Forelimb muscle (tissue), 1 donor: ENCODE measurements at regions not wholly inside any gene's neighbourhood (a gene's known extent, or its start where the extent isn't known, plus 50 kb on each side); places are given as distances from the start of the nearest gene placed in this dataset.

ENCODE experiments used
- DNase-seq: peaks from one replicate; pipeline ENCODE4 v3.0.0-alpha.2; 2013; ENCODE audit warnings: low read depth

DNA sequence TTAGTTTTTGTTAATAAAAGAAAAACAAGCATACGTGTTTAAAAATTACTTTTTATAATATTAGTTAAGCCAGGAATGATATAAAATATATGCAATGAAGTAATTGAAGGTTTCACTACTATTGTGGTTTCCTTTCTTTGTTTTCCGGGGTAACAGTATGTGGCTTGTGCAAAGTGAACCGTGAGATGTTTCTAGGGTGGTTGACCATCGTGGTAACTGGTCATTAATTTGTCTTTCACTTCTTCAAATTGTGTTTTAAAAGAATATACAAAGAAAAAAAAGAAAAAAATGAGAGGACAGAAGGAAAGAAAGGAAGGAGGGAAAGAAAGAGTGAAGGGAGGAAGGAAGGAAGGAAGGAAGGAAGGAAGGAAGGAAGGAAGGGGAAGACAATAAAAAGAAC lies 330.1 kb upstream of the CPXCR1 start:
- DNase-seq: no peak

DNA sequence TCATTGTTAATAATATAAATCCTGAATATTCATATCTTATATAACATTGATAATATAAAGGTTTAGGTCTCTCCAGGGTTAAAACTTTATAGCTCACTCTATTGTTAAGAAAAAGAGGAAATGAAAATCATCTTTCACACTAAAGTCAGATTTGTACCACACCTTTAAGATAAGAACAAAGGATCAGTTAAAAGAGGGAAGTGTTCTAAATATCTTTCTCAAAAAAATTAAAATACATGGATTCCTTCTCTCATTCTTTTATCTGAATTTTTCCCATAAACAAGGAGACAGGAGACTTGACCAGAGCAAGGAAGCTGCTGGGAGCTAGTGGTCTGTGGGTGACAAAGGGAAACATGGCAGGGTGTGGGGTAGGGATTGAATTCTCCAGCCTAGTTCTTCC lies 323.0 kb upstream of the CPXCR1 start:
- DNase-seq: no peak

DNA sequence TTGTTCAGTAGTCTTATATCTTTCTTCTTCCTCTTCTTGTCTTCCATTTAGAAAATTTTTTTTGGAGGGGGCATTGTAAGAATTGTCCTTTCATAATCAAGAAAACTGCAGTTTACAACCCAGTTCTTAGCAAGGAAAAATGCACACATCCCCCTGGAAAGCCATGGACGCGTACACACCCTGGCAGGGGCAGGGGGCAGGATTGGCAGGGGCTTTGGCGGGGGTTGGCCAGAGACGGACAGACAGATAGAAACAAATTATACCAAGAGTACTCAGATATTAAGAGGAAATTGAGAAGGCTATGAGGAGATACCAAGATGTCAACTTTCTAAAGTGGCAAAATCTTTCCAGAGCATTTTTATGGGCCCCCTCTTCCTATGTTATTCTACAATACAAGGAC lies 322.5 kb upstream of the CPXCR1 start:
- no peak for DNase-seq

DNA sequence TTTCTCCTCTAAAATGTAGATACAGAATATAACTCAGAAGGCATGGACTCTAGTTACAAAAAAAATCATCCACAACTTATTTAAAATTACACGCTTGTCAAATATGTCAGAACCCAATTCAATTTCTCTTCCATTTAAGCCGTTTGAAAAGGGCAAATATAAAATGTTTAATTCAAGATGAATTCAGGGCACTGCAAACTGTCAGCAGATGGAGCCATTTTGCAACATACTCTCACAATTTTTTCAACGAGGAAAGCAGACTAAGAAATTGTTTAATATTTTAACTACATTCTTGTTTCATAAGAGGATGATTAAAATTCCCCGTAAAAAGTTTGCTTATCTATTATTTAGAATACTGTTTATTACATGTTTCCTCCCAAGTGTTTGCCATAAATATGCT lies 321.3 kb upstream of the CPXCR1 start:
- DNase-seq: no peak

DNA sequence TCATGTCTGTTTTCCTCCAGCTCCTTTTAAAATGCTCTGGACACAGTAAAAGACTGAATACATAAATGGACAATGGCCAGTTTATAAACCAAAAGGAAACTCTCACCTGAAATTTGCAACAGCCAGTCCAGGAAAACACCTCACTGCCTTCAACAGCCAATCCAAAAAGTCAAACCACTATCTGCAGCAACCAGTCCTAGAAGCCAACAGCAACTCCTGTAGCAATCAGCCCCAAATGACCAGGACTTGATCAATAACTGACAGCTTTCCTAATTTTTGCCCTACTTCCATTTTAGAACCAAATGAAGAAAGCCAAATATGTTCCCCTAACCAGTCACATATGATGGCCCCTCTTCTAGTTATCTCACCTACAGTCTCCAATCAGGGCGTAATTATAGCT lies 309.5 kb upstream of the CPXCR1 start:
- no peak for DNase-seq

DNA sequence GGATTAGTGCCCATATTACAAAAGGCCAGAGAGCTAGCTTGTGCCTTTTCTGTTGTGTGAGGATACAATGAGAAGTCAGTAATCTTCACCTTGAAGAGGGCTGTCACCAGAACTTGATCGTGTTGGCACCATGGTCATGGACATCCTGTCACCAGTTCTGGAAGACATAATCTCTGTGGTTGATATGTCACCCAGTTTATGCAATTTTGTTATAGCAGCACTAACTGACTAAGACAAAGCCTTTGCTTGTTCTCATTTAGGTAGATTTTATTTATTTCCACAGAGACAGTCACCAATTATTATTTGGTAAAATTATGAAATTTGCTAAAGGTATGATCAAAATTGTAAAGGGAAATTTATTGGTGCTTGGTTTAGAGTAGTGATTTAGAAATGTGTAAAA lies 308.8 kb upstream of the CPXCR1 start:
- no peak for DNase-seq

DNA sequence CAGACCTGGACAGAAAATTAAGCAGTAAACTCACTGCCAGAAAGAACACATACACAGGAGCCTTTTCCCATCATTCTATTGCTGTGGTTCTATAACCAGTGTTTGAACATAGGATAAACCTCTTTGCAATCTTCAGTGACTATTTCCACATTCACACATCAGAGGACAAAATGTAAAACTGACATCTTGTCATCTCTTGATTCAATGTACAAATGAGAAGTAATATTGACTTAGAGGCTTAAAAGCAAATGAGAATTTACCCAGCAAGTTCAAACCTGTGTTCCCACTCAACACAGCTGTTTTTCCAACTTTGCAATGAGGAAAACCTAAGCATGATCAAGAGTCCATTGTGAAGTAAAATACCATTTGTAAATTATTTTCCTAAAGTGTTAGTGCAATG lies 307.1 kb upstream of the CPXCR1 start:
- no peak for DNase-seq
